Activated CD8-positive, alpha-beta memory T cell treated with anti-CD3 and anti-CD28 coated beads for 48 hours (primary cell): ENCODE measurements at regions not wholly inside any gene's neighbourhood (a gene's known extent, or its start where the extent isn't known, plus 50 kb on each side); places are given as distances from the start of the nearest gene placed in this dataset.
"Not testable (repeated sequence)": the region's sequence is repeated elsewhere in the genome, so short reads cannot be mapped to it uniquely, and the experiment has no call there.

Source experiments
- DNase-seq, 3 experiments: peaks; one replicate each; pipeline ENCODE4 v3.0.0-alpha.2; 2020; ENCODE audit warnings: low read depth in 2 of 3, low spot score in 2 of 3

- DNase-seq: no peak
Measured at GRCh38 chr11:15300341-15300740, 185.6 kb downstream of the INSC start.

DNA sequence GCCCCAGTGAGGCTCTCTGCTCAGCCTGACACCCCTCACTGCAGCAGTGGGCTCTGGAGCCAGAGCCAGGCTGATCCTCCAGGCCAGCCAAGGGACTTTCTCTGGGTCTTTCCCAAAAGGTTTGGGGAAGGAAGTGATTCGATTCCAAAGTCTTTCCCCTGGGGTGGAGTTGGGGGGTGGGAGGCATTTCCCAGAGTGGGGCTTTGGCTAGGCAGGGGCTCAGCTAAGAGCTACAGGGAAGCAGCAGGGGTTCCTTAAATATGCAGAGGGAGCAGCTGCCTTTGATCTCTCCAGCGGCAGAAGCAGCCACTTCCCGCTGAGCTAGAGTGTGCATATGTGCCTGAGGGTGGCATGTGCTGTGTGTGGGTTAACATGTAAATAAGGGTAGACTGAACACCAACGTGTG, 192.9 kb downstream of the INSC start:
- no peak for DNase-seq

- DNase-seq: no peak
Measured at GRCh38 chr11:15308840-15309239, 194.1 kb downstream of the INSC start.

GRCh38 chr11:15309296-15309695, 194.6 kb downstream of the INSC start:
- no peak for DNase-seq

GRCh38 chr11:15313862-15314261, 199.1 kb downstream of the INSC start:
- no peak for DNase-seq

GRCh38 chr11:15318814-15319213, 204.1 kb downstream of the INSC start:
- DNase-seq: no peak

GRCh38 chr11:15326520-15326919, 211.8 kb downstream of the INSC start:
- no peak for DNase-seq

DNA sequence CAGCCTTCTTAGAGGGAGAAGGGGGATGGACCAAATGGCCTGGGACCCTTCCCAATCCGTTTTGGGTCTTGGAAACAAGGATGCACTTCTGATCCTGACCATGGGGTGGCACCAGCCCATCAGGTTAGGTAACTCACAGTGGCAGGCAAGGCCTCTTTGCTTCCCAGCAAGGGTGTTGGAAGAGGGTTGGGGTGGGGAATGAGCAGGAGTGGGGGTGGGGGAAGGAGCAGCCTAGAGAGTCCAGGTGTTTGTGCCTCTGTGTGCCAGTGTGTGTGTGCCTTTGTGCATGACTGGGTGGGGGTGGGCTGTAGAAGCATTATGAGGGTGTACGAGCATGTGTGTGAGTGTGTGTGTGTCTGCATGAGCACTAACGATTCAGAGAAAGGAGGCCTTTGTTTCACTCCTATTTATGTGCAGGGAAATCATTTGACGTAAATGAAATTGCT, 213.1 kb downstream of the INSC start:
- peak in 1 of 3 experiments; percentile 0 for DNase-seq

DNA sequence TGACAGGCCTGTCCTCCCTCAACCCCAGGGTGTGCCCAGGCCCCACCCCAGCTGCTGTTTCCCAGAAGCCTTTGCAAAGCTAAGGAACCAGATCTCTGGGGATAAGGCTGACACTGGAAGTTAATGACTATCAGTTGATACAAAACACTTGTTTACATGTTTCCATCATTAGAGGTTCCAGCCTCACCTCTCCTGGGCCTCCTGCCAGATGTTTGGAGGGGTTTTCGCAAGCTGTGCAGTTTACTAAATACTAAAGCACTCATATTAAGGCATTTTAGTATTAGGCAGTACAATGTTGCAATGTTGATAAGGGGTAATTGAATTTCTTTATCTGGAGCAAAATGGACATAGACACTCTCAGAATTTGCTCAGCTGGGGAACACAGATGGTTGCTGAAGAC, 218.7 kb downstream of the INSC start:
- no peak for DNase-seq

- DNase-seq: no peak
Measured at GRCh38 chr11:15334766-15335165, 220.0 kb downstream of the INSC start.

GRCh38 chr11:15336021-15336420, 221.3 kb downstream of the INSC start:
- DNase-seq: no peak

DNA sequence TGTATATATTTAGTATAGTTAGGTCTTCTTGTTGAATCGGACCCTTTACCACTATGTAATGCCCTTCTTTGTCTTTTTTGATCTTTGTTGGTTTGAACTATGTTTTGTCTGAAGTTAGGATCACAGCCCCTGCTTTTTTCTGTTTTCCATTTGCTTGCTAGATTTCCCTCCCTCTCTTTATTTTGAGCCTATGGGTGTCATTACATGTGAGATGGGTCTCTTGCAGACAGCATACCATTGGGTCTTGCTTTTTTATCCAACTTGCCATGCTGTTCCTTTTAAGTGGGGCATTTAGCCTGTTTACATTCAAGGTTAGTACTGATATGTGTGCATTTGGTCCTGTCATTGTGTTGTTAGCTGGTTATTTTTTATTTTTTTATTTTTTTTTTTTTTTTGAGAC, 224.6 kb downstream of the INSC start:
- no peak for DNase-seq

DNA sequence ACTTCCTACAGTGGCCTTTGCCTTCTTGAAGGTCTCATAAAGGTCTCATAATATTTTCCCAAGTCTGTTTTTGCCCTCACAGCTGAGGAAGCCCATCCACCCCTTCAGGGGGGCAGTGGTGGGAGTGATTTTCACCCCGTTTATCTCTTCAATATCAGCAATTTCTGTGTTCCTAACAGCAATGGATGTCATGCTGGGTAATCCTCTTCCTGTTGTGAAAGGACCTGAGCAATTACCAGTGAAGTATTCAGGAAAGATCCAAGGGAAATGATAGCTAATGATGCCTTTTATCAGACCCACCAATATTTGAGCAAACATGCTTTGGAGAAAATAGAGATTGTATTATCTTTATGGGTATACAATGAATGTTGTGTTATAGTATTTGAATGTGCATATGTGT, 226.9 kb downstream of the INSC start:
- no peak for DNase-seq

- no peak for DNase-seq
Measured at GRCh38 chr11:15342163-15342562, 227.4 kb downstream of the INSC start.

GRCh38 chr11:15346907-15347306, 232.2 kb downstream of the INSC start:
- DNase-seq: no peak

- no peak for DNase-seq
Measured at GRCh38 chr11:15347969-15348734, 233.4 kb downstream of the INSC start.

DNA sequence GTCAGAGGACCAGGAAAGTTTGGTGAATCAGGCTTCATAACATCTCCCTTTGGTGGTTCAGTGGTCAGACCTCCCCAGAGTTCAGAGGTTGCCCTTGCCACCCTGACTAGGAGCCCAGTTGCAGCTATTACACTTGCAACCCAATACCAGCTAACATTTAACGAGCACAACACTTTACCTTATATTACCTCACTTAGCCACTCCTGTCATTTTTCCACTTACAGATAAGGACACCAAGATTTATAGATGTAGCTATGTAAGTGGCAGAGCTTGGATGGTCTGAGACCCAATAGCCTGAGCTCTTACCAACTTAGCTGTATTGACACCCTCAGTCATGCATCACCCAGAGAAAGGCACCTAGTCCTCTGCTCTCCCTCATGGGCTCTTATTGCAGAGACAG, 234.7 kb downstream of the INSC start:
- DNase-seq: no peak

GRCh38 chr11:15361316-15361715, 246.6 kb downstream of the INSC start:
- no peak for DNase-seq

DNA sequence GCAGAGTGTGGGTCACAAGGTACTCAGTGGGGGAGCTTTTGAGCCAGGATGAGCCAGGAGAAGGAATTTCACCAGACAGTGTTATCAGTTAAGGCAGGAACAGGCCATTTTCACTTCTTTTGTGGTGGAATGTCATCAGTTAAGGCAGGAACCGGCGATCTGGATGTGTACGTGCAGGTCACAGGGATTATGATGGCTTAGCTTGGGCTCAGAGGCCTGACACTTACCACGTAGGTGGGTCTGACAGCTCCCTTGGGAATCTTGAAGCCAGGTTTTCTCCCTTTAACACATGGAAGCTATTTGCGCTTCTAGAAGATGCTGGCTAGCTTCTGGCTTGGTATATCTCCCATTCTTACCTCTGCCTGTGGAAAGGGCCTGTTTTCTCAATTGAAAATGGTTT, 250.6 kb downstream of the INSC start:
- not testable (repeated sequence) for DNase-seq

GRCh38 chr11:15367695-15368094, 253.0 kb downstream of the INSC start:
- no peak for DNase-seq

DNA sequence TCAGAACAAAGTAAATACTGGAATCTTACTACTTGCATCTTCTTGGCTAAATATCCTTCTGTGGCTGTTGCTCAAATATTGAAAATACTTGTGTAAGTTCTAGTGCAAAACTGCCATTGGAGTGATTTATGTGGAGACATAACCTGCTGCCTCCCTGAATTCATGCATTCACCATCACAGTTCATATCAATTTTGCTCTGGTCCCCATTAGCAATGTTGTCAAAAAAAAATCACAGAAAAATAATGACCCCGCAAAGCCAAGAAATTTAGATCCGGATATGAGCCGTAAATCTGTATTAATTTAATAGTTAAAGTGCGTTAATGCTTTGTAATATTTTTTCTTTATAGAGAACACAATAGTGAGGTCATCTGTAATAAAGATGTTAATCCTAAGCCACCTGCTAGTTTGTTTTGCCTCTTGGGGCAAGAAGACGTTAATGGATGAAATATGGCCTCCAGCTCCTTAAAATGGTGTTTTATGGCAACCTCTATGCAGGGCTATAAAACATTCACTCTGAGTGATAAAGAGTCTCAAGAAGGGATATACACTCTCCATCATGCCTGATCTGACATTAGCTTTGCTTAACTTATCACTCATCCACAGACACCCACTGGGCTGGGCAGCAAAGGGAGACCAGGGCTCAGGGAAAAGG, 255.9 kb downstream of the INSC start:
- no peak for DNase-seq

DNA sequence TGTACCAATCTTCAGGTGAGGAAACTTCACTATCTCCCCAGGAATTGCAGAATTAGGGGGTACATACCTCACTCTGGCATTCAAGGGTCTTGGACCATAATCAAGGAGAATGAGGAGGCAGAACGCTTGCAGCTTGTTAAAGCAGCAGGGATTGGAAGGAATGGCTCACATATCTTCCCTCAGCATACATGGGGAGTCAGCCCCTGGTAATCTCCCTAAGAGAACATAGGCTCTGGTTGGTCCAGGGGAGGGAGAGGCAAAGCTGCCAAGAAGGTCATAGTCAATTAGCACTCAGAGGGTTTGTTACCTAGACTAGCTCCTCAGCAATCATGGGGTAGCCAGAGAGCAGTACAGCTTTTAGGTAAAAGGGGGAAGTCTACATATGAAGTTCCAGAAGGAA, 256.8 kb downstream of the INSC start:
- no peak for DNase-seq

DNA sequence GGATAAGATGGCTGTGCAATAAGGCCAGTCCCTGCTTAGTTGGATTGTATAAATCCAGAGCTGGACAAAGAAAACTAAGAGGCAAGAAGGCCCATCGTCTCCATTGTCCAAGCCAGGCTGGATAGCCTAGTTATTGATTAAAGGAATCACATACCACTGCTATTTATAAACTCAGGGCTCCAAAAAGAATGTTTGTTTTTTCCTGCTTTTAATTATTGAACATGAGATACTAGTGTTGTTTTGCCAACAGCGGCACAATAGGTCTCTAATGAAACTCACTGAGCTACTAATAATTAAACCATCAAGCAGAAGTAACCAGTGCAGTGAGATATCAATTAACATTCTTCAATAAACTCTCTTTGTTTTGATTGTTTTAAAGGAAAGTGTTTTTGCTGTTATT, 259.7 kb downstream of the INSC start:
- DNase-seq: no peak
